Adipocyte (in vitro differentiated cells): ENCODE measurements at regions not wholly inside any gene's neighbourhood (a gene's known extent, or its start where the extent isn't known, plus 50 kb on each side); places are given as distances from the start of the nearest gene placed in this dataset.
"Not testable (repeated sequence)": the region's sequence is repeated elsewhere in the genome, so short reads cannot be mapped to it uniquely, and the experiment has no call there.

ENCODE experiments used
- DNase-seq: peaks from one replicate; pipeline ENCODE4 v3.0.0-alpha.2; 2015; ENCODE audit warnings: low read depth
- H3K27me3 ChIP-seq: replicated peaks from 2 replicates; pipeline ENCODE4 v1.7.0; 2013; ENCODE audit warnings: mild to moderate bottlenecking, low read length, moderate library complexity; ENCODE audit not compliant: control insufficient read depth, insufficient read depth
- H3K36me3 ChIP-seq: 2 replicates; pipeline ENCODE4 v1.7.0; 2013; ENCODE audit warnings: low read length, mild to moderate bottlenecking, moderate library complexity; ENCODE audit not compliant: control insufficient read depth, insufficient read depth, severe bottlenecking
- H3K4me1 ChIP-seq: 2 replicates; pipeline ENCODE4 v1.7.0; 2013; ENCODE audit warnings: mild to moderate bottlenecking, low read length, moderate library complexity; ENCODE audit not compliant: control insufficient read depth, insufficient read depth
- H3K4me3 ChIP-seq: 2 replicates; pipeline ENCODE4 v1.7.0; 2013; ENCODE audit warnings: mild to moderate bottlenecking, low read length, moderate library complexity
- H3K9ac ChIP-seq: 2 replicates; pipeline ENCODE4 v1.7.0; 2013; ENCODE audit warnings: mild to moderate bottlenecking, low read length, moderate library complexity
- H3K9me3 ChIP-seq: 2 replicates; pipeline ENCODE4 v1.7.0; 2013; ENCODE audit warnings: mild to moderate bottlenecking, low read length, moderate library complexity; ENCODE audit not compliant: control insufficient read depth

DNA sequence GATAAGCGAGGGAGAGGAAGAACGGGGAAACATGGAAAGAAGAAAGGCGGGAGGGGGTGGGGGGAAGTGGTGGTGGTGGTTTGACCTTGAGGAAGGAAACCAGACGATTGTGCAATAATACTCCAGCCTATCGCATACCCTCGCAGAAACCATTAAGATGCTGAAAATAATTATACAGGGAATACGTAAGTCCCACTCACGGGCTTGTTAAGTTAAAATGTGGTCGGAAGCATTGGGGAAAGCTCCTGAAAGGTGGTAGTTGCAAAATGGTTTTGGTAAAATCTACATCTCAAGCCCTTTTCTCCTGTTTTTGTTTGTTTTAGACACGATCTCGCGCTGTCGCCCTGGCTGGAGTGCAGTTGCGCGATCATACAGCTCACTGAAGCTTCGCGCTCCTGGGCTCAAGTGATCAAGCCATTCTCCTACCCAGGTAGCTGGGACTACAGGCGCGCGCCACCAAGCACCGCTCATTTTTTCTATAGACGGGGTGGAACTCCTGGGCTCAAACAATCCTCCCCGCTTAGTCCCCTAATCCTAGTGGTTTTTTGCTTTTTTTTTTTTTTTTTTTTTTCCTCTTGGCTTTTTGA, 128.9 kb upstream of the ZNF184 start:
- H3K4me3 ChIP-seq = no peak overlapping the region
- no peaks in the 10 kb centered on the region for H3K27me3 ChIP-seq
- no peaks in the 10 kb centered on the region for H3K36me3 ChIP-seq
- no peak overlapping the region for H3K9ac ChIP-seq
- H3K9me3 ChIP-seq = no peaks in the 10 kb centered on the region
- DNase-seq = no peak
- H3K4me1 ChIP-seq = peaks cover 2% of the 10 kb centered on the region

DNA sequence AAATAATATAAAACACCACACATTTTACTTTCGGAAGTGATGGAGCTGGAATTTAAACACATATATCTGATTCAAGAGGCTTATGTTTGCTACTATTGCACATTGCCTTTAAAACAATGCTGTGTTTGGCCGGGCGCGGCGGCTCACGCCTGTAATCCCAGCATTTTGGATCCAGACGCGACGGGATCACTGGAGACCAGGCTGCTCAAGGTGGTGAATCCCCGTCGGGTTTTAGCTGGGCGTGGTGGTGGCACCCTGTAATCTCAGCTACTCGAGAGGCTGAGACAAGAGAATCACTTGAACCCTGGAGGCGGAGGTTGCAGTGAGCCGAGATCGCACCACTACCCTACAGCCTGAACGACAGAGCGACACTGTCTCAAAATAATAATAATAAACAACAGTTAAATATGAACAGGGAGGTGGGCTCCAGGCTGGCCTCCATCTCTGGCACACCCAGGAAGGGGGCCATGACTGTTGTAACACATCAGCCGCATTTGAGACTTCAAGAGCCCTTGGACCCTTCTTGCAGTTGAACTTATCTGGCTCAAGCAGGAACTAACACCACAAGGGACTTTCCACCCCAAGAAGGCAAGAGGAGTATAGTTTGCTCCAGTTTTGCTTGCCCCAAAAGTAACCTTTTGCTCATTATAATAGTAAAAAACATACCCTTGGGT, 127.1 kb upstream of the ZNF184 start:
- H3K27me3 ChIP-seq = peaks cover 2% of the 10 kb centered on the region
- H3K4me3 ChIP-seq = no peak overlapping the region
- DNase-seq = no peak
- H3K36me3 ChIP-seq = no peaks in the 10 kb centered on the region
- no peak overlapping the region for H3K9ac ChIP-seq
- H3K9me3 ChIP-seq = no peaks in the 10 kb centered on the region
- no peaks in the 10 kb centered on the region for H3K4me1 ChIP-seq

DNA sequence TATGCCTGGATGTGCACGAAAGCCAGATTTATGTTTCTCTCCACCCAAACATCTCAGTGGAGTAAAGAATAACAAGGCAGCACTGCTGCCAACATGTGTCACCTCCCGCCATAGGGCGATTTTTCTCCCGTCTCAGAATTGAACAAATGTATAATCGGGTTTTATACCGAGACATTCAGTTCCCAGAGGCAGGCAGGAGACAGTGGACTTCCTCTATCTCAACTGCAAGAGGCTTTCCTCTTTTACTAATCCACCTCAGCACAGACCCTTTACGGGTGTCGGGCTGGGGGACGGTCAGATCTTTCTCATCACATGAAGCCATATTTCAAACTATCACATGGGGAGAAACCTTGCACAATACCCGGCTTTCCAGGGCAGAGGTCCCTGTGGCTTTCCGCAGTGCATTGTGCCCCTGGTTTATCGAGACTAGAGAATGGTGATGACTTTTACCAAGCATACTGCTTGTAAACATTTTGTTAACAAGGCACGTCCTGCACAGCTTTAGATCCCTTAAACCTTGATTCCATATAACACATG, 124.2 kb upstream of the ZNF184 start:
- H3K36me3 ChIP-seq, H3K9me3 ChIP-seq, H3K4me3 ChIP-seq, H3K9ac ChIP-seq, DNase-seq: not testable (repeated sequence)
- peaks cover 11% of the 10 kb centered on the region for H3K4me1 ChIP-seq
- peaks cover 10% of the 10 kb centered on the region for H3K27me3 ChIP-seq

DNA sequence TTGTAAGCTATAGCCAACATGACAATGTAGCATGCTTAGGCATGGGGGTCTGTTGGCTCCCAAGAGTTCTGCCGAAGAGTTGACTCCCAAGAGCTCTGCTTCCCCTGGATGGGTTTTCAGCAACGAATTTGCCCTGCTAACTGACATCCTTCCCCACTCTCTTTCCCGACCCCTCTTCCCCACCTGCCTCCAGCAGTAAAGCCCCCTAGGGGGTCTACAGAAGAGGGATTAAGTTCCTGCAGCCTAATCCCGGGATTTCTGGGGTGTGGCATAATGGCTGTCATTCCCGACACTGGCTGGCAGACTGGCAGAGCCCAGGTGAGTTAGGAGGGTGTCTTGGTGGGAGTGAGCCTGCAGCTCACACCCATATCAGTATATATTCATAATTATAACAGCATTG, 121.0 kb upstream of the ZNF184 start:
- Histone ChIP-seq H3K27me3 (peaks cover 10% of the 10 kb centered on the region), H3K9me3 (no peaks in the 10 kb centered on the region), H3K36me3 (no peaks in the 10 kb centered on the region), H3K9ac (no peak overlapping the region), H3K4me1 (peaks cover 13% of the 10 kb centered on the region), H3K4me3 (peak overlapping the region; percentile 78)
- no peak for DNase-seq

DNA sequence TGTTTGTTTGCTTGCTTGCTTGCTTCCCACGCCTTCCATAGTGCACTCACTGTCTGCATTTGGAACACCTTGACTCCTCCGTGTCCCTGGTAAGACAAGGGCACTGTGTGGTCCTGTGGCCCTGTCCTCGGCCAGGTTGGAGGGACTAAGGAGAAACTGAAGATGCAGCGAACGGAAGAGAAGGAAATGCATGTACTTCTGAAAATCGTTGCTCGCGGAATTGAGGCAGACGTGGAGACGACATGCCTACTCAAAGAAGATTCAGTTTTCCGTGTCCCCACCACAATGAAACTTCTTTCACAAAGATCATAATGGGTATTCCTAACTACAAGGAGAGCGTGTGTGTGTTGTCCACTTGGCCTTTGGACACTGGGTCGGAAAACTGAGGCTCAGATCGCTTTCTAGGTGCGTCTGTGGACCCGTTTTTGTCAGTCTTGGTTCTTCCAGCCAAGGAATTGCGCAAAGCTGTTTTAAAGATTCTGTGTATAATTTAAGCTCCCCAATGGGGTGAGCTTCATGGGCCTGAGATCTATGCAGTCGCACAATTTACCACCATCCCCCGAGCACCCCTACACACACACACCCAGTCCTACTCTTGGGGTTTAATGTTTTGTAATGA, 120.4 kb upstream of the ZNF184 start:
- H3K4me3 ChIP-seq = peak overlapping the region; percentile 78
- peaks cover 10% of the 10 kb centered on the region for H3K27me3 ChIP-seq
- H3K4me1 ChIP-seq = peaks cover 13% of the 10 kb centered on the region
- no peaks in the 10 kb centered on the region for H3K9me3 ChIP-seq
- H3K9ac ChIP-seq = no peak overlapping the region
- no peaks in the 10 kb centered on the region for H3K36me3 ChIP-seq
- DNase-seq = no peak

DNA sequence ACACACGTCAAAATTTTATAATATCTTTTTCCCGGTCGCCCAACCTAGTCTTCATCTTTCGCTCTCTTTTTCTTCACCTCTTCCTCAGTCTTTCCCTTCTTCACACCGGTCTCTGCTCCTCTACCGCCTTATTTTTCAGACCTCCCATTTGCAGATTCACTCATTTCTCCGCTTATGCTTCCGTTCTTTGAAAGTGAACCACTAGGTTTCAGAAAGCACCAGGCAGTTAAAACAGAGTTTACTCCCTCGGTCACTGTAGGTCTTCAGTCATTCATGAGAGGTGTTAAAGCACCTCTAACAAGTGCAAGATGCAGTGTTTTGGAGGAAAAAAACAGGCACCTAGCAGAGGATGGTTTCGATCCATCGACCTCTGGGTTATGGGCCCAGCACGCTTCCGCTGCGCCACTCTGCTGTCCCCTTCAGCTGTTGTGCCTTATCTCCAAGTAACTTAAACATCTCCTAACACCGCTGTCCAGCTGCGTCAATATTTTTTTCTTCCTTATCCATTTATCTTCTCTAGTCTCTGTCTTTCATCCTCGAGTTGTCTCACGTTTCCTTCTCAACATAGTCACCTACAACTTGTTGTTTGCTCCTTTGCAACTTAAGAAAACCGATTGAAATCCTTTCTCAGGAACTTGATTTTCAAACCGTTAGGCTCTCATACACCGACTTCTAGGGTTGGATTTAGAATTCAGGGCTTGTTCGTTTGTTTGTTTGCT, 119.7 kb upstream of the ZNF184 start:
- H3K36me3 ChIP-seq = no peaks in the 10 kb centered on the region
- peak; percentile 64 for DNase-seq
- H3K4me3 ChIP-seq = peak overlapping the region; percentile 78
- peaks cover 10% of the 10 kb centered on the region for H3K27me3 ChIP-seq
- no peaks in the 10 kb centered on the region for H3K9me3 ChIP-seq
- H3K9ac ChIP-seq = no peak overlapping the region
- H3K4me1 ChIP-seq = peaks cover 13% of the 10 kb centered on the region

DNA sequence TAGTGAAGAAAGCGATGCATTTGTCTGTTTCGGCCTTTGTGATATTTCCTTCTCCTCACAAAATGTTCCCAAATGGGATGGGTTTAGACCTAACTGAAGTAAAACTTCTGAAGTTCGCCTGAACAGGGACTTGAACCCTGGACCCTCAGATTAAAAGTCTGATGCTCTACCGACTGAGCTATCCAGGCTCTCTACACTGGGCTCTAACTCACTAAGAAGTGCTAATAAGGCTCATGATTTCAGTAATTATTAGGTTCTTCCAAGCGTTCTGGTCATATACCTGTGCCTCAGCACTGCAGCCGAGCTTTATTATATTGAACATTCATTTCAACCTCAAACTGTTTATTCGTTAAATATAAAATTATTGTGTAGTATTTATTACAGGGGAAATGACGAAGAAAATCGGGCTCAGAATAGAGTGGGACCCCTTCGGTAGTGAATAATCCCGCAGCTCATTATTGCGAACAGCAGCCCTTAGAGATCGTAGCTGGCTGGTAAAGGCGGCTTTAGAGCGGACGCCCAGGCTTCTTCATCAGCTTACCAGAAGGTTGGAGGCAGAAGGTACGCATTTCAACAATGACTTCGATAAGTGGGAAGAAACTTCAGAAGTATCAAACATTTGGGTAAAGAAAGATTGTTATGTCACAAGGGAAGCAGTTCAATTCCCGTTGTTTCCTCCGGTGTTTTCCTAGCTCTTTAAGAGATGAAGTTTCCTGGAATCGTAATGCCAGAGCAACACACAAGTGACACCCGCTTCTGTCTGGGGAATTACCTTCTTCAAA, 119.0 kb upstream of the ZNF184 start:
- peak; percentile 19 for DNase-seq
- Histone ChIP-seq H3K36me3 (no peaks in the 10 kb centered on the region), H3K27me3 (peaks cover 10% of the 10 kb centered on the region), H3K4me1 (peaks cover 13% of the 10 kb centered on the region), H3K9ac (no peak overlapping the region), H3K9me3 (no peaks in the 10 kb centered on the region), H3K4me3 (peak overlapping the region; percentile 78)

DNA sequence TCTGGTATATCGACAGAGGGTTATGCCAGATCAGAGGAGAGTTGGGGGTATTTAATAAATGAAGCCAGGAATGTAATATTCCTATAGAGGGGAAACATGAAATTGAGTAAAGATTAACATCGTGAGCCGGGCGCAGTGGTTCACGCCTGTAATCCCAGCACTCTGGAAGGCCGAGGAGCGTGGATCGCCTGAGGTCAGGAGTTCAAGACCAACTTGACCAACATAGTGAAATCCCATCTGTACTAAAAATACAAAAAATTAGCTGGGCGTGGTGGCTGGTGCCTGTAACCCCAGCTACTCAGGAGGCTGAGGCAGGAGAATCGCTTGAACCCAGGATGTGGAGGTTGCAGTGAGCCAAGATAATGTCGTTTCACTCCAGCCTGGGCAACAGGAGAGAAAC, 112.4 kb upstream of the ZNF184 start:
- H3K9ac ChIP-seq, H3K9me3 ChIP-seq, DNase-seq, H3K4me1 ChIP-seq, H3K27me3 ChIP-seq, H3K36me3 ChIP-seq, H3K4me3 ChIP-seq: not testable (repeated sequence)

DNA sequence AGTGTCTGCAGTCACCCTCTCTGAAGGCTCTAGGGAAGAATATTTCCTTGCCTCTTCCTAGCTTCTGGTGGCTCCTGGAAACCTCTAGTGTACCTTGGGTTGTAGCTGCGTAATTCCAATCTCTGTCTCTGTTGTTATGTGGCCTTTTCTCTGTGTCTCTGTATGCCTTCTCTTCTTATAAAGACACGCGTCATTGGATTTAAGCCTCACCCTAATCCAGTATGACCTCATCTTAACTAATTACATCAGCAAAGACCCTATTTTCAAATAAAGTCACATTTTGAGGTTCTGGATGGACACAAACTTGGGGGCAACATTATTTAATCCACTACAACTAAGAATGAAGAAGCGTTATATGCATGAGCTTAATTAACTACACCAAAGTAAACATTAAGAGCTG, 111.4 kb upstream of the ZNF184 start:
- no peak overlapping the region for H3K4me3 ChIP-seq
- DNase-seq = no peak
- H3K36me3 ChIP-seq = no peaks in the 10 kb centered on the region
- H3K9me3 ChIP-seq = no peaks in the 10 kb centered on the region
- H3K4me1 ChIP-seq = no peaks in the 10 kb centered on the region
- H3K9ac ChIP-seq = no peak overlapping the region
- peaks cover 3% of the 10 kb centered on the region for H3K27me3 ChIP-seq

DNA sequence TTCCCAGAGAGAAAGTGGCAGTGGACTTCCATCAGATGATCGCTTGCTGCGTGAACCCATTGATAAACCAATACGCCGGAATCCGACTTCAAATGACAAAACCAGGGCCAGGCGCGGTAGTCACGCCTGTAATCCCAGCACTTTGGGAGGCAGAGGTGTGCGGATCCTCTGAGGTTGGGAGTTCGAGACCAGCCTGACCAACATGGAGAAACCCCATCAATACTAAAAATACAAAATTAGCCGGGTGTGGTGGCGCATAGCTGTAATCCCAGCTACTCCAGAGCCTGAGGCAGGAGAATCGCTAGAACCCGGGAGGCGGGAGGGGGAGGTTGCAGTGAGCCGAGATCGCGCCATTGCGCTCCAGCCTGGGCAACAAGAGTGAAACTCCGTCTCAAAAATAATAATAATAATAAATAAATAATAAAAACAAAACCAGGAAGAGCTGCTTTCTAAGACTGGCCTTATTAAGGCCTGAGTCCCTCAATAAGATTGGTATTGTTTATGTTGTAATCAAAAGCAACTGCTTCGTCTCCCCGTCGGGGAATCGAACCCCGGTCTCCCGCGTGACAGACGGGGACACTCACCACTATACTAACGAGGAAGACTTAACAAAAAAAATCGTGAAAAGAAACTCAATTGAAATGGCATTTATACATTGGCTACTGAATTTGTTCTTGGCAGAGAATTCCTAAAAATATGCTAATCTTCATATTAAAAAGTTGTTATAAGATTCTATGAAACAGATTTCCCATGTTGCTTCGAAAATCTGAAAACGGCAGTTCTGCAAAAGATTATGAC, 110.2 kb upstream of the ZNF184 start:
- no peak overlapping the region for H3K9ac ChIP-seq
- no peaks in the 10 kb centered on the region for H3K9me3 ChIP-seq
- H3K4me3 ChIP-seq = no peak overlapping the region
- DNase-seq = peak; percentile 55
- no peaks in the 10 kb centered on the region for H3K4me1 ChIP-seq
- peaks cover 3% of the 10 kb centered on the region for H3K27me3 ChIP-seq
- no peaks in the 10 kb centered on the region for H3K36me3 ChIP-seq
